HG02870 (cell line): ENCODE measurements at regions not wholly inside any gene's neighbourhood (a gene's known extent, or its start where the extent isn't known, plus 50 kb on each side); places are given as distances from the start of the nearest gene placed in this dataset.

ENCODE experiments used
- ATAC-seq: cut with Tn5 transposase; IDR thresholded peaks from one replicate; pipeline ENCODE4 v1.9.1; 2021; ENCODE audit warnings: mild to moderate bottlenecking, moderate library complexity; ENCODE audit not compliant: unreplicated experiment

- no peak for ATAC-seq
Measured at GRCh38 chr2:67851016-67851415, 211.8 kb downstream of the C1D start.

GRCh38 chr2:67851956-67852824 lies 210.6 kb downstream of the C1D start:
- no peak for ATAC-seq

GRCh38 chr2:67854103-67854743 lies 208.6 kb downstream of the C1D start:
- ATAC-seq = no peak

GRCh38 chr2:67854798-67855197 lies 208.0 kb downstream of the C1D start:
- no peak for ATAC-seq

GRCh38 chr2:67856866-67857265 lies 205.9 kb downstream of the C1D start:
- ATAC-seq = no peak

GRCh38 chr2:67857836-67858235 lies 205.0 kb downstream of the C1D start:
- no peak for ATAC-seq

GRCh38 chr2:67858886-67859285 lies 203.9 kb downstream of the C1D start:
- no peak for ATAC-seq

- ATAC-seq = no peak
Measured at GRCh38 chr2:67865917-67866316, 196.9 kb downstream of the C1D start.

GRCh38 chr2:67867735-67868134 lies 195.1 kb downstream of the C1D start:
- ATAC-seq = no peak

GRCh38 chr2:67871686-67872412 lies 191.0 kb downstream of the C1D start:
- no peak for ATAC-seq

- ATAC-seq = no peak
Measured at GRCh38 chr2:67872481-67872880, 190.3 kb downstream of the C1D start.

GRCh38 chr2:67873916-67874315 lies 188.9 kb downstream of the C1D start:
- ATAC-seq = no peak

- no peak for ATAC-seq
Measured at GRCh38 chr2:67876176-67876575, 186.6 kb downstream of the C1D start.

- ATAC-seq = no peak
Measured at GRCh38 chr2:67877301-67877700, 185.5 kb downstream of the C1D start.

- no peak for ATAC-seq
Measured at GRCh38 chr2:67878743-67879142, 184.1 kb downstream of the C1D start.

GRCh38 chr2:67879586-67880290 lies 183.1 kb downstream of the C1D start:
- ATAC-seq = no peak

- ATAC-seq = no peak
Measured at GRCh38 chr2:67880291-67880761, 182.5 kb downstream of the C1D start.

GRCh38 chr2:67881816-67882215 lies 181.0 kb downstream of the C1D start:
- ATAC-seq = no peak

GRCh38 chr2:67883316-67884087 lies 179.3 kb downstream of the C1D start:
- ATAC-seq = no peak

- ATAC-seq = no peak
Measured at GRCh38 chr2:67888351-67889005, 174.3 kb downstream of the C1D start.
